ENCODE measurements at regions not wholly inside any gene's neighbourhood (a gene's known extent, or its start where the extent isn't known, plus 50 kb on each side); places are given as distances from the start of the nearest gene placed in this dataset.

DNA sequence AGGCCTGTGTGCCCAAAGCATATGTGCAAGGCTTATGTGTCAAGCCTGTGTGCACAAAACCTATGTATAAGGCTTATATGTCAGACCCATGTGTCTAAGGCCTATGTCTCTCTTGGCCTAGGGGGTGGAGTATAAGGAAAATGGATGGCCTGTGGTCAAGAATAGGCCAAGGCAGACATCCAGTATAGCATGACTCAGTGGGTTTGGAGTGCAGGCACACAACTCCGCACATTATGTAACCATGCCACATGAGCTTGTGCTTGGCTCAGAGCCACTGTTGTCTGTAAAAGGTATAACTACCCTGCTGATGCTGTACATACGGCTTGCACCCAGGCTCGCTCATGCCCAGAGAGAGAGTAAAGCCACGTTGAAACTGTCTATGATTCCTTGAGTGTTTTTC is 626.4 kb upstream of the NUDT12 start:
- TF ChIP-seq, protein P1, sequence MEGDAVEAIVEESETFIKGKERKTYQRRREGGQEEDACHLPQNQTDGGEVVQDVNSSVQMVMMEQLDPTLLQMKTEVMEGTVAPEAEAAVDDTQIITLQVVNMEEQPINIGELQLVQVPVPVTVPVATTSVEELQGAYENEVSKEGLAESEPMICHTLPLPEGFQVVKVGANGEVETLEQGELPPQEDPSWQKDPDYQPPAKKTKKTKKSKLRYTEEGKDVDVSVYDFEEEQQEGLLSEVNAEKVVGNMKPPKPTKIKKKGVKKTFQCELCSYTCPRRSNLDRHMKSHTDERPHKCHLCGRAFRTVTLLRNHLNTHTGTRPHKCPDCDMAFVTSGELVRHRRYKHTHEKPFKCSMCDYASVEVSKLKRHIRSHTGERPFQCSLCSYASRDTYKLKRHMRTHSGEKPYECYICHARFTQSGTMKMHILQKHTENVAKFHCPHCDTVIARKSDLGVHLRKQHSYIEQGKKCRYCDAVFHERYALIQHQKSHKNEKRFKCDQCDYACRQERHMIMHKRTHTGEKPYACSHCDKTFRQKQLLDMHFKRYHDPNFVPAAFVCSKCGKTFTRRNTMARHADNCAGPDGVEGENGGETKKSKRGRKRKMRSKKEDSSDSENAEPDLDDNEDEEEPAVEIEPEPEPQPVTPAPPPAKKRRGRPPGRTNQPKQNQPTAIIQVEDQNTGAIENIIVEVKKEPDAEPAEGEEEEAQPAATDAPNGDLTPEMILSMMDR (IDR thresholded peaks at IDR 0.05; ENCODE audit: unreplicated experiment), result no peak
- no peak overlapping the region for H3K4me3 Mint-ChIP-seq (ENCODE audit: unreplicated experiment)
- peaks cover 2% of the 10 kb centered on the region for H3K27me3 Mint-ChIP-seq (ENCODE audit: unreplicated experiment)
- DNase-seq (ENCODE audit: low spot score), result no peak
- H3K4me1 Mint-ChIP-seq (ENCODE audit: unreplicated experiment), result no peaks in the 10 kb centered on the region
- H3K27ac Mint-ChIP-seq (ENCODE audit: unreplicated experiment), result no peak overlapping the region
- H3K9me3 Mint-ChIP-seq (ENCODE audit: unreplicated experiment), result peaks cover 5% of the 10 kb centered on the region
- peaks cover 6% of the 10 kb centered on the region for H3K36me3 Mint-ChIP-seq (ENCODE audit: low read depth, unreplicated experiment)

DNA sequence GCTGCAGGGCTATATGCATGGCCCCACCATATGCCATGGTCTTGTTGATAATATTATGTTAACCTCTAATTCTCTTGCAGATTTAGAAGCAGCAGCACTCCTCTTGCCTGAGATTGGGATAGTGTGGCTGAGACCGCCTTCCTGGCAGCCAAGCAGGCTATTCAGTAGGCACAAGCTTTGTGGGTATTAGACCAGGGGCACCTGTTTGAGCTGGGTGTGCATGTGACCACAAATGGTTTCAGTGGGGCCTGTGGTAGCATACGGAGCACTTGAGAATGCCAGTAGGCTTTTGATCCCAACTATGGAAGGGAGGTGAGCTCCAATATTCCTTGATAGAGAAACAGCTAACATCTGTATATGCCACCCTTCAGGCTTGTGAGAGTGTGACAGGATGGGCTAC is 625.1 kb upstream of the NUDT12 start:
- H3K36me3 Mint-ChIP-seq (ENCODE audit: low read depth, unreplicated experiment), result peaks cover 6% of the 10 kb centered on the region
- no peak overlapping the region for H3K4me3 Mint-ChIP-seq (ENCODE audit: unreplicated experiment)
- TF ChIP-seq, protein P1 (IDR thresholded peaks at IDR 0.05; ENCODE audit: unreplicated experiment), result no peak
- no peaks in the 10 kb centered on the region for H3K4me1 Mint-ChIP-seq (ENCODE audit: unreplicated experiment)
- H3K27ac Mint-ChIP-seq (ENCODE audit: unreplicated experiment), result no peak overlapping the region
- peaks cover 6% of the 10 kb centered on the region for H3K9me3 Mint-ChIP-seq (ENCODE audit: unreplicated experiment)
- H3K27me3 Mint-ChIP-seq (ENCODE audit: unreplicated experiment), result peaks cover 2% of the 10 kb centered on the region
- DNase-seq (ENCODE audit: low spot score), result no peak

DNA sequence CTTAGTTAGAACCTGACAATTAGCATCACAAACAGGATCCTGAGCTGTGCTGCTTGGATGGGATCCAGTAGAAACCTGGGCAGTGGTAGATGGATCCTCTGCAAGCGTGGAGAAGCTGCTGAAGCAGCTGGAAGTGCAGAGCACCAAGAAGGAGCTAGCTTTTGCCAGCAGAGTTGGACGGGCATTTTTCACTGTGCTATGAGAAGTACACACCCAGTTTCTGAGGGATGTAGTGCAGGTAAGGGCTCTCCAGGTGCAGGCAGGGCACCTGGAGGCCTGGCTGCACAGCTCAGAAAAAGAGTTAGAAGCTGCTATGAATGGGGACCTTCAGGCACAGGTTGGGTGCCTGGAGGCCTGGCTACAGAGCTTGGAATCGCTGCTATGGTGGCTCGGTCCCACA is 623.9 kb upstream of the NUDT12 start:
- no peak overlapping the region for H3K4me3 Mint-ChIP-seq (ENCODE audit: unreplicated experiment)
- TF ChIP-seq, protein P1 (IDR thresholded peaks at IDR 0.05; ENCODE audit: unreplicated experiment), result no peak
- peaks cover 11% of the 10 kb centered on the region for H3K9me3 Mint-ChIP-seq (ENCODE audit: unreplicated experiment)

DNA sequence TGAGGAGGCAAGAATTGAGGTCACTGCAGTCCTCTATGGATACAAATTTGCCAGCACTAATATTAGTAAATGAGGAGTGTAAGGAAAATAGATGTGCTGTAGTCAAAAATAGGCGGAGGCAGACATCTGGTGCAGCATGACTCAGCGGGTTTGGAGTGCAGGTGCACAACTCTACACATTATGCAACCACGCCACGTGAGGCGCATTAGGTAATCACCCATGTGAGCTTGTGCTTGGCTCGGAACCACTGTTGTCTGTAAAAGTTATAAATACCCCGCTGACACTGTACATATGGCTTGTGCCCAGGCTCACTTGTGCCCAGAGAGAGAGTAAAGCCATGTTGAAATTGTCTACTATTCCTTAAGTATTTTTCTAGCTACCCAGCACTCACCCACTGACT is 623.5 kb upstream of the NUDT12 start:
- Mint-ChIP-seq H3K36me3 (ENCODE audit: low read depth, unreplicated experiment) (peaks cover 9% of the 10 kb centered on the region), H3K4me1 (ENCODE audit: unreplicated experiment) (no peaks in the 10 kb centered on the region), H3K4me3 (ENCODE audit: unreplicated experiment) (no peak overlapping the region), H3K27ac (ENCODE audit: unreplicated experiment) (no peak overlapping the region), H3K27me3 (ENCODE audit: unreplicated experiment) (peaks cover 3% of the 10 kb centered on the region), H3K9me3 (ENCODE audit: unreplicated experiment) (peaks cover 11% of the 10 kb centered on the region)
- TF ChIP-seq, protein P1 (IDR thresholded peaks at IDR 0.05; ENCODE audit: unreplicated experiment), result no peak
- DNase-seq (ENCODE audit: low spot score), result no peak

More for the DNA sequence above, 623.9 kb upstream of the NUDT12 start:
- no peak for DNase-seq (ENCODE audit: low spot score)
- Mint-ChIP-seq H3K4me1 (ENCODE audit: unreplicated experiment) (no peaks in the 10 kb centered on the region), H3K27me3 (ENCODE audit: unreplicated experiment) (peaks cover 3% of the 10 kb centered on the region), H3K27ac (ENCODE audit: unreplicated experiment) (no peak overlapping the region), H3K36me3 (ENCODE audit: low read depth, unreplicated experiment) (peaks cover 6% of the 10 kb centered on the region)

DNA sequence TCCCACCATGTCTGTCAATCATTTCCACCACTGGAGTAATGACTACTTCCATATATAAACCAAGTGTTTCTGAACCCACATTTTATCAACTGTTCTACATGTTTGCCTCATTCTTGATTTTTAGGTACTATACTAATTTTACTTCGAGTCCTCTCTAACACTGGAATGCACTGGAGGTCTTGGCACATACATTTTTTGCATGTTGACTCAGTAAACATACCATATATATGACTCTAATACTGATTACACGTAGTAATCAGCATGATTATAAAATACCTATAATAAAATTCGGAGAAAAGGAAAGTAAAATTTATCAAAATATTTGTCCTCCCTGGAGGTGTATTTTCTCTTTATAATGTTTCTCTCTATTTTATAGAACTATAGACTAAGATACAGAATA is 621.7 kb upstream of the NUDT12 start:
- peaks cover 9% of the 10 kb centered on the region for H3K36me3 Mint-ChIP-seq (ENCODE audit: low read depth, unreplicated experiment)
- no peak overlapping the region for H3K27ac Mint-ChIP-seq (ENCODE audit: unreplicated experiment)
- TF ChIP-seq, protein P1 (IDR thresholded peaks at IDR 0.05; ENCODE audit: unreplicated experiment), result no peak
- DNase-seq (ENCODE audit: low spot score), result no peak
- H3K9me3 Mint-ChIP-seq (ENCODE audit: unreplicated experiment), result peaks cover 18% of the 10 kb centered on the region
- peaks cover 3% of the 10 kb centered on the region for H3K27me3 Mint-ChIP-seq (ENCODE audit: unreplicated experiment)
- no peak overlapping the region for H3K4me3 Mint-ChIP-seq (ENCODE audit: unreplicated experiment)
- H3K4me1 Mint-ChIP-seq (ENCODE audit: unreplicated experiment), result no peaks in the 10 kb centered on the region

Data from endothelial cell (in vitro differentiated cells).